ENCODE measurements at regions not wholly inside any gene's neighbourhood (a gene's known extent, or its start where the extent isn't known, plus 50 kb on each side); places are given as distances from the start of the nearest gene placed in this dataset.

- no peak for DNase-seq
- Histone ChIP-seq H4K20me1 (ENCODE audit: control insufficient read depth, insufficient read depth, insufficient read length) (no peaks in the 10 kb centered on the region), H4K91ac (ENCODE audit: insufficient read length, low read depth, low read length) (no peak overlapping the region), H2BK15ac (ENCODE audit: low read depth, low read length) (no peak overlapping the region), H3K27ac (ENCODE audit: insufficient read length, low read depth, low read length) (no peak overlapping the region), H2AFZ (ENCODE audit: low read length) (no peak overlapping the region), H3K79me2 (ENCODE audit: insufficient read depth, low read length) (no peaks in the 10 kb centered on the region), H4K5ac (ENCODE audit: insufficient read length, low read depth, low read length) (no peak overlapping the region), H3K14ac (ENCODE audit: insufficient read depth, low read length) (no peak overlapping the region), H3K4me2 (ENCODE audit: insufficient read depth, insufficient read length, low read length) (no peak overlapping the region), H2BK12ac (ENCODE audit: insufficient read length, low read depth, low read length) (no peak overlapping the region), H3K9me3 (ENCODE audit: control insufficient read depth, low read depth, low read length) (no peaks in the 10 kb centered on the region), H2BK120ac (ENCODE audit: low read depth, low read length, poor library complexity, severe bottlenecking) (no peak overlapping the region), H3K56ac (ENCODE audit: insufficient read length, low read depth, low read length) (no peak overlapping the region), H3K4me1 (ENCODE audit: insufficient read depth, low read length) (no peaks in the 10 kb centered on the region), H4K8ac (replicated peaks; ENCODE audit: insufficient read length, low read depth, low read length) (no peak overlapping the region), H2BK20ac (ENCODE audit: low read depth, low read length, poor library complexity, severe bottlenecking) (no peak overlapping the region), H2BK5ac (ENCODE audit: insufficient read length, low read length) (no peak overlapping the region), H3K4ac (ENCODE audit: low read depth, low read length) (no peak overlapping the region), H3K79me1 (ENCODE audit: insufficient read depth, low read depth, low read length, poor library complexity, severe bottlenecking) (no peaks in the 10 kb centered on the region), H3K9ac (ENCODE audit: extremely low read depth, insufficient read length, low read length) (no peak overlapping the region), H3K18ac (ENCODE audit: insufficient read length, low read depth, low read length) (no peak overlapping the region), H3K23ac (ENCODE audit: insufficient read length, low read depth, low read length) (no peak overlapping the region), H2AK5ac (ENCODE audit: insufficient read length, low read length) (no peak overlapping the region), H3T11ph (ENCODE audit: low read length) (no peak overlapping the region), H3K23me2 (ENCODE audit: insufficient read length, low read depth, low read length, poor library complexity, severe bottlenecking) (no peaks in the 10 kb centered on the region), H3K27me3 (ENCODE audit: insufficient read depth, low read length) (no peaks in the 10 kb centered on the region)
- peaks cover 15 to 17% of the 10 kb centered on the region in 2 experiments for H3K4me1 Mint-ChIP-seq
- peaks cover 8 to 21% of the 10 kb centered on the region in 2 experiments for H3K9me3 Mint-ChIP-seq
- WGBS (ENCODE audit: extremely low coverage, insufficient read length, low lambda C conversion rate): no CpG with 5 or more reads among the region's 1 CpG
- TF ChIP-seq, protein P1, sequence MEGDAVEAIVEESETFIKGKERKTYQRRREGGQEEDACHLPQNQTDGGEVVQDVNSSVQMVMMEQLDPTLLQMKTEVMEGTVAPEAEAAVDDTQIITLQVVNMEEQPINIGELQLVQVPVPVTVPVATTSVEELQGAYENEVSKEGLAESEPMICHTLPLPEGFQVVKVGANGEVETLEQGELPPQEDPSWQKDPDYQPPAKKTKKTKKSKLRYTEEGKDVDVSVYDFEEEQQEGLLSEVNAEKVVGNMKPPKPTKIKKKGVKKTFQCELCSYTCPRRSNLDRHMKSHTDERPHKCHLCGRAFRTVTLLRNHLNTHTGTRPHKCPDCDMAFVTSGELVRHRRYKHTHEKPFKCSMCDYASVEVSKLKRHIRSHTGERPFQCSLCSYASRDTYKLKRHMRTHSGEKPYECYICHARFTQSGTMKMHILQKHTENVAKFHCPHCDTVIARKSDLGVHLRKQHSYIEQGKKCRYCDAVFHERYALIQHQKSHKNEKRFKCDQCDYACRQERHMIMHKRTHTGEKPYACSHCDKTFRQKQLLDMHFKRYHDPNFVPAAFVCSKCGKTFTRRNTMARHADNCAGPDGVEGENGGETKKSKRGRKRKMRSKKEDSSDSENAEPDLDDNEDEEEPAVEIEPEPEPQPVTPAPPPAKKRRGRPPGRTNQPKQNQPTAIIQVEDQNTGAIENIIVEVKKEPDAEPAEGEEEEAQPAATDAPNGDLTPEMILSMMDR (conservative IDR thresholded peaks at IDR 0.05): no peak
- H3K27ac Mint-ChIP-seq: no peak overlapping the region
- no peak overlapping the region for H3K4me3 Mint-ChIP-seq
- no peaks in the 10 kb centered on the region for H3K27me3 Mint-ChIP-seq (ENCODE audit: low read depth)
- peaks cover 9 to 25% (median 9%) of the 10 kb centered on the region in 3 experiments; a peak in 6 of 7 replicates for H3K36me3 Mint-ChIP-seq (ENCODE audit: insufficient read depth in 1 of 3, low read depth in 3 of 3)
Measured at GRCh38 chrX:97740886-97741285, 857.2 kb downstream of the RPA4 start.

Data from H9 (cell line).